Mucosa of rectum (tissue), 2 donors: ENCODE measurements at regions not wholly inside any gene's neighbourhood (a gene's known extent, or its start where the extent isn't known, plus 50 kb on each side); places are given as distances from the start of the nearest gene placed in this dataset.

ENCODE experiments used
- H3K27ac ChIP-seq, 2 donors: one replicate each; pipeline ENCODE4 v1.7.0; 2013; ENCODE audit warnings: inconsistent platforms in 2 of 2, low read depth in 2 of 2, low read length in 2 of 2
- H3K27me3 ChIP-seq, 2 donors: one replicate each; pipeline ENCODE4 v1.7.0; 2013; ENCODE audit warnings: low read length in 2 of 2; ENCODE audit not compliant: control insufficient read depth in 2 of 2, insufficient read depth in 2 of 2
- H3K36me3 ChIP-seq, 2 donors: one replicate each; pipeline ENCODE4 v1.7.0; 2013; ENCODE audit warnings: low read length in 2 of 2; ENCODE audit not compliant: control insufficient read depth in 2 of 2, insufficient read depth in 2 of 2
- H3K4me1 ChIP-seq, 2 donors: one replicate each; pipeline ENCODE4 v1.7.0; 2013; ENCODE audit warnings: low read length in 2 of 2, mild to moderate bottlenecking in 1 of 2; ENCODE audit not compliant: control insufficient read depth in 2 of 2, insufficient read depth in 2 of 2
- H3K4me3 ChIP-seq, 2 donors: one replicate each; pipeline ENCODE4 v1.7.0; 2013; ENCODE audit warnings: low read length in 2 of 2
- H3K9ac ChIP-seq, 2 donors: one replicate each; pipeline ENCODE4 v1.7.0; 2013; ENCODE audit warnings: low read length in 2 of 2, low read depth in 1 of 2, mild to moderate bottlenecking in 1 of 2
- H3K9me3 ChIP-seq, 2 donors: one replicate each; pipeline ENCODE4 v1.7.0; 2013; ENCODE audit warnings: low read length in 2 of 2; ENCODE audit not compliant: control insufficient read depth in 2 of 2
- donor health status: healthy.
- donor health status: Normal muscosa, but diverticular disease.

GRCh38 chr3:141669434-141669833 lies 68.7 kb upstream of the RNF7 start:
- Histone ChIP-seq H3K27ac (no peak overlapping the region), H3K9me3 (no peaks in the 10 kb centered on the region), H3K4me1 (no peaks in the 10 kb centered on the region), H3K4me3 (no peak overlapping the region), H3K36me3 (no peaks in the 10 kb centered on the region), H3K9ac (no peak overlapping the region), H3K27me3 (no peaks in the 10 kb centered on the region)

- H3K9ac ChIP-seq = no peak overlapping the region
- H3K27me3 ChIP-seq = no peaks in the 10 kb centered on the region
- H3K4me1 ChIP-seq = no peaks in the 10 kb centered on the region
- H3K9me3 ChIP-seq = no peaks in the 10 kb centered on the region
- H3K36me3 ChIP-seq = no peaks in the 10 kb centered on the region
- no peak overlapping the region for H3K4me3 ChIP-seq
- no peak overlapping the region for H3K27ac ChIP-seq
Observed at GRCh38 chr3:141677701-141678100, 60.4 kb upstream of the RNF7 start.

GRCh38 chr3:141680620-141681389 lies 57.3 kb upstream of the RNF7 start:
- no peaks in the 10 kb centered on the region for H3K27me3 ChIP-seq
- H3K4me3 ChIP-seq = no peak overlapping the region
- H3K9ac ChIP-seq = no peak overlapping the region
- H3K27ac ChIP-seq = no peak overlapping the region
- H3K4me1 ChIP-seq = no peaks in the 10 kb centered on the region
- H3K36me3 ChIP-seq = no peaks in the 10 kb centered on the region
- no peaks in the 10 kb centered on the region for H3K9me3 ChIP-seq

GRCh38 chr3:141681390-141681780 lies 56.7 kb upstream of the RNF7 start:
- Histone ChIP-seq H3K9me3 (no peaks in the 10 kb centered on the region), H3K27me3 (no peaks in the 10 kb centered on the region), H3K4me1 (no peaks in the 10 kb centered on the region), H3K9ac (no peak overlapping the region), H3K36me3 (no peaks in the 10 kb centered on the region), H3K4me3 (no peak overlapping the region), H3K27ac (no peak overlapping the region)

- no peaks in the 10 kb centered on the region for H3K27me3 ChIP-seq
- peaks cover 0 to 3% of the 10 kb centered on the region in 2 donors for H3K4me1 ChIP-seq
- no peak overlapping the region for H3K9ac ChIP-seq
- no peak overlapping the region for H3K27ac ChIP-seq
- no peaks in the 10 kb centered on the region for H3K9me3 ChIP-seq
- H3K4me3 ChIP-seq = no peak overlapping the region
- H3K36me3 ChIP-seq = no peaks in the 10 kb centered on the region
Observed at GRCh38 chr3:141682007-141682406, 56.1 kb upstream of the RNF7 start.

- Histone ChIP-seq H3K36me3 (no peaks in the 10 kb centered on the region), H3K9me3 (no peaks in the 10 kb centered on the region), H3K4me3 (no peak overlapping the region), H3K27me3 (no peaks in the 10 kb centered on the region), H3K27ac (no peak overlapping the region), H3K4me1 (peaks cover 0 to 4% of the 10 kb centered on the region in 2 donors), H3K9ac (no peak overlapping the region)
Observed at GRCh38 chr3:141682921-141683320, 55.2 kb upstream of the RNF7 start.

GRCh38 chr3:141684758-141685157 lies 53.3 kb upstream of the RNF7 start:
- Histone ChIP-seq H3K4me3 (no peak overlapping the region), H3K9me3 (no peaks in the 10 kb centered on the region), H3K27ac (no peak overlapping the region), H3K36me3 (no peaks in the 10 kb centered on the region), H3K4me1 (peaks cover 0 to 4% of the 10 kb centered on the region in 2 donors), H3K9ac (no peak overlapping the region), H3K27me3 (no peaks in the 10 kb centered on the region)

GRCh38 chr3:141686466-141687291 lies 51.4 kb upstream of the RNF7 start:
- peak overlapping the region; percentile 43 to 68 for H3K9ac ChIP-seq

More at GRCh38 chr3:141686466-141687291, 51.4 kb upstream of the RNF7 start:
- Histone ChIP-seq H3K9me3 (no peaks in the 10 kb centered on the region), H3K4me3 (peak overlapping the region; percentile 64 to 72), H3K4me1 (peaks cover 0 to 4% of the 10 kb centered on the region in 2 donors), H3K27me3 (no peaks in the 10 kb centered on the region), H3K36me3 (no peaks in the 10 kb centered on the region), H3K27ac (peak overlapping the region; percentile 3 to 66)
